ENCODE measurements at regions not wholly inside any gene's neighbourhood (a gene's known extent, or its start where the extent isn't known, plus 50 kb on each side); places are given as distances from the start of the nearest gene placed in this dataset.

DNA sequence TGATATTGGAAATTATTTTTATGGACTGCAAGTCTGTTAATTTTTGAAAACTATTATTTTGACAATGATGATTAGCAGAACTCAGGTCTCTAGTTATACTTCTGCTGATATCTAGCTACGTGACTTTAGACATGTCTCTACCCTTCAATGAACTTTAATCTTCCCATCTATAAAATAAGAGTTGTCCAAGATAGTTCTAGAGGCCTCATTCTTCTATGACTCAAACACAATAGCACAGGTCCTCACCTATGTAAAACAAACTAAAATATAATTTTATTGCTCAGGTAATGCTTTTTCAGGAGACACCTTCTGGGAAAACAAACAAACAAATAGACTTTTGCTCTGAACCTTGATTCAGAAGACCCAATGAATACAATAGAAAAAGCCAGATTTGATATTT is 544.4 kb upstream of the SETBP1 start:
- Histone ChIP-seq H4K20me1 (ENCODE audit: control insufficient read depth, extremely low read depth, insufficient read depth, low read length) (no peaks in the 10 kb centered on the region), H3K36me3 (ENCODE audit: control insufficient read depth, insufficient read depth, low read length) (no peaks in the 10 kb centered on the region), H3K9ac (ENCODE audit: insufficient read depth, low read length) (no peak overlapping the region), H3K79me2 (ENCODE audit: control insufficient read depth, insufficient read depth, low read length) (no peaks in the 10 kb centered on the region), H3K27ac (ENCODE audit: insufficient read depth, low read length) (no peak overlapping the region), H3K4me2 (ENCODE audit: extremely low read depth, insufficient read depth, low read length) (no peak overlapping the region), H3K9me3 (ENCODE audit: control insufficient read depth, insufficient read depth, low read depth, low read length) (no peaks in the 10 kb centered on the region), H3K4me3 (replicated peaks in 1 of 4; ENCODE audit: control extremely low read depth in 1 of 4, insufficient read depth in 1 of 4, low read depth in 3 of 4, low read length in 4 of 4) (no peak overlapping the region), H3K4me1 (ENCODE audit: control insufficient read depth, extremely low read depth, insufficient read depth, low read length) (no peaks in the 10 kb centered on the region), H3K27me3 (ENCODE audit: control insufficient read depth, insufficient read depth, low read length) (no peaks in the 10 kb centered on the region), H2AFZ (ENCODE audit: low read length) (no peak overlapping the region)
- TF ChIP-seq EZH2 (IDR thresholded peaks at IDR 0.05; ENCODE audit: low read length, missing control alignments) (no peak), CTCF (conservative IDR thresholded peaks at IDR 0.05 in 1 of 2, IDR thresholded peaks at IDR 0.05 in 1 of 2; ENCODE audit: low read depth in 1 of 2, low read length in 2 of 2) (no peak)
- no peak for DNase-seq (ENCODE audit: low read depth in 2 of 2)

- Histone ChIP-seq H3K4me2 (ENCODE audit: extremely low read depth, insufficient read depth, low read length) (no peak overlapping the region), H4K20me1 (ENCODE audit: control insufficient read depth, extremely low read depth, insufficient read depth, low read length) (no peaks in the 10 kb centered on the region), H3K27ac (ENCODE audit: insufficient read depth, low read length) (no peak overlapping the region), H2AFZ (ENCODE audit: low read length) (no peak overlapping the region), H3K27me3 (ENCODE audit: control insufficient read depth, insufficient read depth, low read length) (no peaks in the 10 kb centered on the region), H3K4me1 (ENCODE audit: control insufficient read depth, extremely low read depth, insufficient read depth, low read length) (no peaks in the 10 kb centered on the region), H3K9me3 (ENCODE audit: control insufficient read depth, insufficient read depth, low read depth, low read length) (no peaks in the 10 kb centered on the region), H3K36me3 (ENCODE audit: control insufficient read depth, insufficient read depth, low read length) (no peaks in the 10 kb centered on the region), H3K79me2 (ENCODE audit: control insufficient read depth, insufficient read depth, low read length) (no peaks in the 10 kb centered on the region), H3K4me3 (replicated peaks in 1 of 4; ENCODE audit: control extremely low read depth in 1 of 4, insufficient read depth in 1 of 4, low read depth in 3 of 4, low read length in 4 of 4) (no peak overlapping the region), H3K9ac (ENCODE audit: insufficient read depth, low read length) (no peak overlapping the region)
- TF ChIP-seq EZH2 (IDR thresholded peaks at IDR 0.05; ENCODE audit: low read length, missing control alignments) = no peak
- no peak for TF ChIP-seq CTCF (conservative IDR thresholded peaks at IDR 0.05 in 1 of 2, IDR thresholded peaks at IDR 0.05 in 1 of 2; ENCODE audit: low read depth in 1 of 2, low read length in 2 of 2)
- peak in 1 of 2 donors; percentile 73 for DNase-seq (ENCODE audit: low read depth in 2 of 2)
These were observed 537.6 kb upstream of the SETBP1 start for GRCh38 chr18:44143072-44143471.

- Histone ChIP-seq H3K9me3 (ENCODE audit: control insufficient read depth, insufficient read depth, low read depth, low read length) (no peaks in the 10 kb centered on the region), H3K27me3 (ENCODE audit: control insufficient read depth, insufficient read depth, low read length) (no peaks in the 10 kb centered on the region), H2AFZ (ENCODE audit: low read length) (no peak overlapping the region), H3K4me2 (ENCODE audit: extremely low read depth, insufficient read depth, low read length) (no peak overlapping the region), H3K4me1 (ENCODE audit: control insufficient read depth, extremely low read depth, insufficient read depth, low read length) (peaks cover 2% of the 10 kb centered on the region), H3K79me2 (ENCODE audit: control insufficient read depth, insufficient read depth, low read length) (no peaks in the 10 kb centered on the region), H4K20me1 (ENCODE audit: control insufficient read depth, extremely low read depth, insufficient read depth, low read length) (no peaks in the 10 kb centered on the region), H3K36me3 (ENCODE audit: control insufficient read depth, insufficient read depth, low read length) (no peaks in the 10 kb centered on the region), H3K9ac (ENCODE audit: insufficient read depth, low read length) (no peak overlapping the region), H3K4me3 (replicated peaks in 1 of 4; ENCODE audit: control extremely low read depth in 1 of 4, insufficient read depth in 1 of 4, low read depth in 3 of 4, low read length in 4 of 4) (no peak overlapping the region), H3K27ac (ENCODE audit: insufficient read depth, low read length) (no peak overlapping the region)
- peak; percentile 50 to 93 for DNase-seq (ENCODE audit: low read depth in 2 of 2)
- TF ChIP-seq CTCF (conservative IDR thresholded peaks at IDR 0.05 in 1 of 2, IDR thresholded peaks at IDR 0.05 in 1 of 2; ENCODE audit: low read depth in 1 of 2, low read length in 2 of 2) (no peak), EZH2 (IDR thresholded peaks at IDR 0.05; ENCODE audit: low read length, missing control alignments) (no peak)
These were observed 531.0 kb upstream of the SETBP1 start for GRCh38 chr18:44149706-44150105.
